ENCODE measurements at regions not wholly inside any gene's neighbourhood (a gene's known extent, or its start where the extent isn't known, plus 50 kb on each side); places are given as distances from the start of the nearest gene placed in this dataset.

- H3K27me3 ChIP-seq (ENCODE audit: control insufficient read depth in 1 of 2, insufficient read depth in 2 of 2, low read length in 2 of 2): no peaks in the 10 kb centered on the region
- H3K4me1 ChIP-seq (ENCODE audit: control insufficient read depth in 1 of 2, insufficient read depth in 2 of 2, low read length in 2 of 2): no peaks in the 10 kb centered on the region
- H3K27ac ChIP-seq (ENCODE audit: low read depth, low read length): no peak overlapping the region
- H3K4me3 ChIP-seq (ENCODE audit: low read depth in 1 of 2, low read length in 2 of 2): no peak overlapping the region
- H3K9me3 ChIP-seq (ENCODE audit: control insufficient read depth in 1 of 2, low read length in 2 of 2): no peaks in the 10 kb centered on the region
- H3K9ac ChIP-seq (ENCODE audit: low read depth in 1 of 2, low read length in 2 of 2): no peak overlapping the region
- H3K36me3 ChIP-seq (ENCODE audit: control insufficient read depth in 1 of 2, insufficient read depth in 2 of 2, low read length in 2 of 2): no peaks in the 10 kb centered on the region
These were observed 1146.5 kb upstream of the GOT2 start for GRCh38 chr16:59880611-59881010.

DNA sequence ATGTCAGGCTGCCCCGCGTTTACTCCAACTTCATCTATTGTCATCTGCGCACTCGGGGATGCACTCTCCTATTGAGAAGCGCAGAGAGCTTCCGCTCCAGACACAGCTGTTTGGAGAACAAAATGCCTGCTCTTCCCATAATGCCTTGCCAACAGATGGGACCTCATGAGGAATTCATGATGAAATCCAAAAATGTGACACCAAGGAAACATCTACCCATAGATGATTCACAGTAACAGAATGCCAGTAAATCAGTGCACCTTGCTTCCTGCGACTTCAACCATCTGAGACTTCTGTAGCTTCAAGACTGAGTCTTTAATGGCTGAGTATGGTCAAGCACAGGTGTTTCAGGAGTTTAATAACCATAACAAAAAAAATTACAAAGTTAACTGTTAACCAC is 1144.9 kb upstream of the GOT2 start:
- H3K4me3 ChIP-seq (ENCODE audit: low read depth in 1 of 2, low read length in 2 of 2): no peak overlapping the region
- no peak overlapping the region for H3K9ac ChIP-seq (ENCODE audit: low read depth in 1 of 2, low read length in 2 of 2)
- H3K4me1 ChIP-seq (ENCODE audit: control insufficient read depth in 1 of 2, insufficient read depth in 2 of 2, low read length in 2 of 2): no peaks in the 10 kb centered on the region
- no peaks in the 10 kb centered on the region for H3K27me3 ChIP-seq (ENCODE audit: control insufficient read depth in 1 of 2, insufficient read depth in 2 of 2, low read length in 2 of 2)
- H3K9me3 ChIP-seq (ENCODE audit: control insufficient read depth in 1 of 2, low read length in 2 of 2): no peaks in the 10 kb centered on the region
- H3K36me3 ChIP-seq (ENCODE audit: control insufficient read depth in 1 of 2, insufficient read depth in 2 of 2, low read length in 2 of 2): no peaks in the 10 kb centered on the region
- H3K27ac ChIP-seq (ENCODE audit: low read depth, low read length): no peak overlapping the region

GRCh38 chr16:59878479-59878878 is 1144.4 kb upstream of the GOT2 start:
- H3K9ac ChIP-seq (ENCODE audit: low read depth in 1 of 2, low read length in 2 of 2): no peak overlapping the region
- no peaks in the 10 kb centered on the region for H3K4me1 ChIP-seq (ENCODE audit: control insufficient read depth in 1 of 2, insufficient read depth in 2 of 2, low read length in 2 of 2)
- H3K9me3 ChIP-seq (ENCODE audit: control insufficient read depth in 1 of 2, low read length in 2 of 2): no peaks in the 10 kb centered on the region
- H3K4me3 ChIP-seq (ENCODE audit: low read depth in 1 of 2, low read length in 2 of 2): no peak overlapping the region
- H3K36me3 ChIP-seq (ENCODE audit: control insufficient read depth in 1 of 2, insufficient read depth in 2 of 2, low read length in 2 of 2): no peaks in the 10 kb centered on the region
- H3K27me3 ChIP-seq (ENCODE audit: control insufficient read depth in 1 of 2, insufficient read depth in 2 of 2, low read length in 2 of 2): no peaks in the 10 kb centered on the region
- no peak overlapping the region for H3K27ac ChIP-seq (ENCODE audit: low read depth, low read length)

GRCh38 chr16:59864981-59865666 is 1131.0 kb upstream of the GOT2 start:
- Histone ChIP-seq H3K9ac (ENCODE audit: low read depth in 1 of 2, low read length in 2 of 2) (no peak overlapping the region), H3K27ac (ENCODE audit: low read depth, low read length) (no peak overlapping the region), H3K27me3 (ENCODE audit: control insufficient read depth in 1 of 2, insufficient read depth in 2 of 2, low read length in 2 of 2) (no peaks in the 10 kb centered on the region)

DNA sequence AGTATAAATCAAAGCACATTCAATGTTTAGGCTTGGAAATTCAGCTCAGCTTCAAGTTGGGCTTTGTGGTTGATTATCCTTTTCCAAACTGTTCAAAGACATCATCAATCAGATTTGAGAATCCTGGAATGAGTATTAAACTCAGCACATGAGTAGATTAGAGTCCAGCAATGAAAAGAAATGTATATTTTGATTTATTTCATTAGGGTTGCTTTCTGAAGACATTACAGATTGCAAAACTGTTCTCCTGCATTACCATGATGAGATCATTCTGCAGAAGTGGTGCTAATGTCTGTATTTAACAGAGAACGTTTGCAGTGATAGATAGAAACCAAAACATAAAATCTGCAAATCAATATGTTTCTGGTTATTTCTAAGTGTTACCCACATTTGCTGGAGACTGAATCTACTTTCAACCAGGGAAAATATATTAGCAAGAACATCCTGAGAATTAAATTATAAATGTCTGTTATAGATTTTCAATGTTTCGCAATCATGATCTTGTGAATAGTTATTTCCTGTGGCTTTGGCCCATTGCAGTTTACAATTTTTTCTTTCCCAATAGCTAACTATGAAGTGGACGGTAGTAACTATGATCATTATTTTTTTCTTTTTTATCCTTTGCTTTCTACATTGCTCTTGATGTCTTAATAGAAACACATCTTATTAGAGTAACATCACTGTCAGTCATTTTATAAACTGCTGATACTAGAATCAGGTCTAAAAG is 1125.7 kb upstream of the GOT2 start:
- H3K27ac ChIP-seq (ENCODE audit: low read depth, low read length): no peak overlapping the region
- peaks cover 0 to 6% of the 10 kb centered on the region in 2 donors for H3K9me3 ChIP-seq (ENCODE audit: control insufficient read depth in 1 of 2, low read length in 2 of 2)
- H3K36me3 ChIP-seq (ENCODE audit: control insufficient read depth in 1 of 2, insufficient read depth in 2 of 2, low read length in 2 of 2): no peaks in the 10 kb centered on the region
- H3K4me1 ChIP-seq (ENCODE audit: control insufficient read depth in 1 of 2, insufficient read depth in 2 of 2, low read length in 2 of 2): no peaks in the 10 kb centered on the region
- H3K27me3 ChIP-seq (ENCODE audit: control insufficient read depth in 1 of 2, insufficient read depth in 2 of 2, low read length in 2 of 2): no peaks in the 10 kb centered on the region
- no peak overlapping the region for H3K9ac ChIP-seq (ENCODE audit: low read depth in 1 of 2, low read length in 2 of 2)
- H3K4me3 ChIP-seq (ENCODE audit: low read depth in 1 of 2, low read length in 2 of 2): no peak overlapping the region

More at GRCh38 chr16:59864981-59865666, 1131.0 kb upstream of the GOT2 start:
- no peaks in the 10 kb centered on the region for H3K4me1 ChIP-seq (ENCODE audit: control insufficient read depth in 1 of 2, insufficient read depth in 2 of 2, low read length in 2 of 2)
- no peaks in the 10 kb centered on the region for H3K36me3 ChIP-seq (ENCODE audit: control insufficient read depth in 1 of 2, insufficient read depth in 2 of 2, low read length in 2 of 2)
- H3K4me3 ChIP-seq (ENCODE audit: low read depth in 1 of 2, low read length in 2 of 2): no peak overlapping the region
- H3K9me3 ChIP-seq (ENCODE audit: control insufficient read depth in 1 of 2, low read length in 2 of 2): peaks cover 2 to 6% of the 10 kb centered on the region in 2 donors

- H3K9me3 ChIP-seq (ENCODE audit: control insufficient read depth in 1 of 2, low read length in 2 of 2): no peaks in the 10 kb centered on the region
- H3K27ac ChIP-seq (ENCODE audit: low read depth, low read length): no peak overlapping the region
- no peak overlapping the region for H3K4me3 ChIP-seq (ENCODE audit: low read depth in 1 of 2, low read length in 2 of 2)
- H3K9ac ChIP-seq (ENCODE audit: low read depth in 1 of 2, low read length in 2 of 2): no peak overlapping the region
- no peaks in the 10 kb centered on the region for H3K27me3 ChIP-seq (ENCODE audit: control insufficient read depth in 1 of 2, insufficient read depth in 2 of 2, low read length in 2 of 2)
- no peaks in the 10 kb centered on the region for H3K4me1 ChIP-seq (ENCODE audit: control insufficient read depth in 1 of 2, insufficient read depth in 2 of 2, low read length in 2 of 2)
- H3K36me3 ChIP-seq (ENCODE audit: control insufficient read depth in 1 of 2, insufficient read depth in 2 of 2, low read length in 2 of 2): no peaks in the 10 kb centered on the region
These were observed 1120.8 kb upstream of the GOT2 start for GRCh38 chr16:59854846-59855439.

- Histone ChIP-seq H3K36me3 (ENCODE audit: control insufficient read depth in 1 of 2, insufficient read depth in 2 of 2, low read length in 2 of 2) (no peaks in the 10 kb centered on the region), H3K4me3 (ENCODE audit: low read depth in 1 of 2, low read length in 2 of 2) (no peak overlapping the region), H3K9ac (ENCODE audit: low read depth in 1 of 2, low read length in 2 of 2) (no peak overlapping the region), H3K4me1 (ENCODE audit: control insufficient read depth in 1 of 2, insufficient read depth in 2 of 2, low read length in 2 of 2) (no peaks in the 10 kb centered on the region), H3K27ac (ENCODE audit: low read depth, low read length) (no peak overlapping the region), H3K9me3 (ENCODE audit: control insufficient read depth in 1 of 2, low read length in 2 of 2) (peaks cover 3 to 6% of the 10 kb centered on the region in 2 donors), H3K27me3 (ENCODE audit: control insufficient read depth in 1 of 2, insufficient read depth in 2 of 2, low read length in 2 of 2) (no peaks in the 10 kb centered on the region)
These were observed 1115.6 kb upstream of the GOT2 start for GRCh38 chr16:59849716-59850115.

- no peak overlapping the region for H3K4me3 ChIP-seq (ENCODE audit: low read depth in 1 of 2, low read length in 2 of 2)
- no peak overlapping the region for H3K9ac ChIP-seq (ENCODE audit: low read depth in 1 of 2, low read length in 2 of 2)
- no peaks in the 10 kb centered on the region for H3K36me3 ChIP-seq (ENCODE audit: control insufficient read depth in 1 of 2, insufficient read depth in 2 of 2, low read length in 2 of 2)
- H3K27me3 ChIP-seq (ENCODE audit: control insufficient read depth in 1 of 2, insufficient read depth in 2 of 2, low read length in 2 of 2): no peaks in the 10 kb centered on the region
- H3K27ac ChIP-seq (ENCODE audit: low read depth, low read length): no peak overlapping the region
- H3K9me3 ChIP-seq (ENCODE audit: control insufficient read depth in 1 of 2, low read length in 2 of 2): peaks cover 9 to 14% of the 10 kb centered on the region in 2 donors
- no peaks in the 10 kb centered on the region for H3K4me1 ChIP-seq (ENCODE audit: control insufficient read depth in 1 of 2, insufficient read depth in 2 of 2, low read length in 2 of 2)
These were observed 1114.2 kb upstream of the GOT2 start for GRCh38 chr16:59848296-59848695.

DNA sequence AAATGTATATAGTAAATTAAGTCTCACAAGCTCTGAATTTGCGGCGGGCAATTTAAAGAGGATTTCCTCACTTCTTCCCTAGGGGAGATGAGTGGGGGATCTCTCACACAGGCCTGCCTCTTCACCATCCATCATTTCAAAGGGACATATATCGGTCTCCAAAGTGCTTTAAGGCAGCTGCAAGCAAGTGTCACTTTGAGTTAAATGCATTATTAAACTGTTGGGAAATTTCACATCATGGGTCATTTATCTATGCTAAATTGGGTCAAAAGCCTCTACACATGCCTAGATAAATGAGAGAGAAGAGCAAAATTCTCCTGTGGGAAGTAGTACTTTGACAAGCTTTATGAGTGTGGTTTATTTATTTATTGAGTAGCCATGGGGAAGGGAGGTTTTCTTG is 1106.1 kb upstream of the GOT2 start:
- H3K27me3 ChIP-seq (ENCODE audit: control insufficient read depth in 1 of 2, insufficient read depth in 2 of 2, low read length in 2 of 2): no peaks in the 10 kb centered on the region
- no peaks in the 10 kb centered on the region for H3K4me1 ChIP-seq (ENCODE audit: control insufficient read depth in 1 of 2, insufficient read depth in 2 of 2, low read length in 2 of 2)
- H3K36me3 ChIP-seq (ENCODE audit: control insufficient read depth in 1 of 2, insufficient read depth in 2 of 2, low read length in 2 of 2): no peaks in the 10 kb centered on the region
- no peak overlapping the region for H3K9ac ChIP-seq (ENCODE audit: low read depth in 1 of 2, low read length in 2 of 2)
- no peak overlapping the region for H3K27ac ChIP-seq (ENCODE audit: low read depth, low read length)
- H3K4me3 ChIP-seq (ENCODE audit: low read depth in 1 of 2, low read length in 2 of 2): no peak overlapping the region
- H3K9me3 ChIP-seq (ENCODE audit: control insufficient read depth in 1 of 2, low read length in 2 of 2): peaks cover 9 to 20% of the 10 kb centered on the region in 2 donors

DNA sequence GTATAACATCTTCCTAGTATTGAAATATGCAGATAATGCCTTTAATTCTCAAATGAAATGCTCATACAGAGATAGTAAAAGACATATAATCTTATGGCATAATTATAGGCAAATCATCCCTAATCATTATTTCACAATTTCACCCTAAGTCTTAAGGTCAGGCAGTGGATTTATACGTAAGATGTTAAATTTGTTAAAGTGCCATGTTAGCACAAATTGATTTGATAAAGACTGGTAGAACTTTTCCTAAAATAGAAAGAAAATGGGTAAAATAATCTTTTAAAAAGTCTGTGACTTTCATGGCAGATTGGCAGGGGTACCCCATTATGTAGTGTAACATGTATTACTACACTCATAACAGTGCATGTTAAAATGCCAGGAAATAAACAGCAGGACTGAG is 1092.7 kb upstream of the GOT2 start:
- Histone ChIP-seq H3K36me3 (ENCODE audit: control insufficient read depth in 1 of 2, insufficient read depth in 2 of 2, low read length in 2 of 2) (no peaks in the 10 kb centered on the region), H3K9me3 (ENCODE audit: control insufficient read depth in 1 of 2, low read length in 2 of 2) (peaks cover 0 to 7% of the 10 kb centered on the region in 2 donors), H3K4me3 (ENCODE audit: low read depth in 1 of 2, low read length in 2 of 2) (no peak overlapping the region), H3K4me1 (ENCODE audit: control insufficient read depth in 1 of 2, insufficient read depth in 2 of 2, low read length in 2 of 2) (no peaks in the 10 kb centered on the region), H3K27ac (ENCODE audit: low read depth, low read length) (no peak overlapping the region), H3K27me3 (ENCODE audit: control insufficient read depth in 1 of 2, insufficient read depth in 2 of 2, low read length in 2 of 2) (no peaks in the 10 kb centered on the region), H3K9ac (ENCODE audit: low read depth in 1 of 2, low read length in 2 of 2) (no peak overlapping the region)

All from duodenal mucosa (tissue), 2 donors.